ACHN (cell line): ENCODE measurements at regions not wholly inside any gene's neighbourhood (a gene's known extent, or its start where the extent isn't known, plus 50 kb on each side); places are given as distances from the start of the nearest gene placed in this dataset.

ENCODE experiments used
- DNase-seq: peaks from one replicate; pipeline ENCODE4 v3.0.0-alpha.2; 2015
- in situ Hi-C: cut with HindIII; loops from 2 replicates; pipeline ENCODE4 v1.10.0; 2017; ENCODE audit warnings: low sequenced_read_pairs, low pct_ligation_motif_present, low pct_unique_long_range_greater_than_20kb

- DNase-seq = no peak
- in situ Hi-C loops = no loop called here
These were observed 172.3 kb upstream of the TBCA start for GRCh38 chr5:77948476-77948875.

GRCh38 chr5:77947041-77947428, 170.9 kb upstream of the TBCA start:
- DNase-seq = no peak
- in situ Hi-C loops = no loop called here

- DNase-seq = no peak
- in situ Hi-C loops = no loop called here
These were observed 170.4 kb upstream of the TBCA start for GRCh38 chr5:77946381-77947040.

- in situ Hi-C loops = no loop called here
- DNase-seq = no peak
These were observed 169.7 kb upstream of the TBCA start for GRCh38 chr5:77945874-77946273.

GRCh38 chr5:77944757-77945340, 168.7 kb upstream of the TBCA start:
- no peak for DNase-seq
- in situ Hi-C loops = no loop called here

- DNase-seq = no peak
- in situ Hi-C loops = no loop called here
These were observed 167.7 kb upstream of the TBCA start for GRCh38 chr5:77943851-77944250.

- DNase-seq = no peak
- in situ Hi-C loops = no loop called here
These were observed 166.6 kb upstream of the TBCA start for GRCh38 chr5:77942578-77943239.

- no peak for DNase-seq
- in situ Hi-C loops = no loop called here
These were observed 161.1 kb upstream of the TBCA start for GRCh38 chr5:77937015-77937908.

GRCh38 chr5:77936365-77936693, 160.2 kb upstream of the TBCA start:
- in situ Hi-C loops = no loop called here
- DNase-seq = no peak

GRCh38 chr5:77935506-77936364, 159.6 kb upstream of the TBCA start:
- DNase-seq = peak; percentile 4
- in situ Hi-C loops = no loop called here

GRCh38 chr5:77928776-77929300, 152.7 kb upstream of the TBCA start:
- in situ Hi-C loops = no loop called here
- no peak for DNase-seq

GRCh38 chr5:77926337-77926736, 150.2 kb upstream of the TBCA start:
- DNase-seq = no peak
- in situ Hi-C loops = no loop called here

- no peak for DNase-seq
- in situ Hi-C loops = no loop called here
These were observed 149.4 kb upstream of the TBCA start for GRCh38 chr5:77925503-77925902.

- in situ Hi-C loops = no loop called here
- no peak for DNase-seq
These were observed 147.9 kb upstream of the TBCA start for GRCh38 chr5:77924081-77924480.

GRCh38 chr5:77923666-77924065, 147.5 kb upstream of the TBCA start:
- in situ Hi-C loops = no loop called here

GRCh38 chr5:77921094-77921768, 145.1 kb upstream of the TBCA start:
- no peak for DNase-seq
- in situ Hi-C loops = no loop called here

More at GRCh38 chr5:77923666-77924065, 147.5 kb upstream of the TBCA start:
- no peak for DNase-seq

GRCh38 chr5:77920359-77921058, 144.4 kb upstream of the TBCA start:
- no peak for DNase-seq
- in situ Hi-C loops = no loop called here
